GM19397 (cell line): ENCODE measurements at regions not wholly inside any gene's neighbourhood (a gene's known extent, or its start where the extent isn't known, plus 50 kb on each side); places are given as distances from the start of the nearest gene placed in this dataset.

Experiments used
- ATAC-seq: cut with Tn5 transposase; IDR thresholded peaks from one replicate; pipeline ENCODE4 v1.9.1; 2021; ENCODE audit warnings: mild to moderate bottlenecking, moderate library complexity; ENCODE audit not compliant: unreplicated experiment

DNA sequence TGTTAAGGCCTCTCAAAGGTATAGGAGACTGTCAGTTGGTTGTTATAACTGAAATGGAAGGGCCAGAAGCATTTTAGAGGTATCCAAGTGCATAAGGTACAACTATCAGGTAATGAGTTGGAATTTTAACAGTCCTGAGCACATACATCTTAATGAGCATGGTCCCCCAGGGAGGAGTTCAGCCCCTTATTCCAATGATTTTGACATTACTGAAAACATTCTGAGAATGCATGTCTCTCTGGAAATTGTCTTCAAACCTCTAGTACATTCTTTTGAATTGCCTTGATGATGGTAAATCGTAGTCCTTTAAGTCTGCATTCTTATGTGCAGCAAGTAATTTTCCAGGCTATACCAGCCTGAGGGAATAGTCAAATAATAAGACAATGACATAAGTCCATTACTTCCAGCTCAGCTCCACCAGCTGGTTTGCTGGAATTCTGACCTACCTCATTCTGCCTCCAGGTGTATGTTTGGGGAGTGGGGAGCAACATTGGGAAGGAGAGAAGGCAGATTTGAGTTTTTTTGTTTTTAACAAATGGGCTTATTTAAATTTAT is 239.2 kb downstream of the MSRB3 start:
- no peak for ATAC-seq

DNA sequence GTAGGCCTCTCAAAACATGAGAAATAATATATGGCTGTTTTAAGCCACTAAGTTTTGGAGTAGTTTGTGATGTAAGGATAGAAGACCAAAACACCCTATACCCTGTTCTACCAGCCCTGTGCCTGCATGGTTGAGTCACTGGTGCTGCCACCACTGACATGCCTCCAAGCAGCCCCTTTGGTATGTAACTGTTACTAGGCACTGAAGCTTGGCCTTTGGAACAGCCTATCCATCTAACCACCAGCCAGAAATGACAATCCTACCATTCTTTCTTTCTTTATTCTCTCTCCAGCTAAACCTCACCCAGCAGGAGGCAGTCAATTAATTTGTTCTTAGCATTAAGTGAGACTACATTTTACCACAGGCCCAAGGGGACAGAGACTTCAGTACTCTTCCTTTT is 240.3 kb downstream of the MSRB3 start:
- no peak for ATAC-seq

DNA sequence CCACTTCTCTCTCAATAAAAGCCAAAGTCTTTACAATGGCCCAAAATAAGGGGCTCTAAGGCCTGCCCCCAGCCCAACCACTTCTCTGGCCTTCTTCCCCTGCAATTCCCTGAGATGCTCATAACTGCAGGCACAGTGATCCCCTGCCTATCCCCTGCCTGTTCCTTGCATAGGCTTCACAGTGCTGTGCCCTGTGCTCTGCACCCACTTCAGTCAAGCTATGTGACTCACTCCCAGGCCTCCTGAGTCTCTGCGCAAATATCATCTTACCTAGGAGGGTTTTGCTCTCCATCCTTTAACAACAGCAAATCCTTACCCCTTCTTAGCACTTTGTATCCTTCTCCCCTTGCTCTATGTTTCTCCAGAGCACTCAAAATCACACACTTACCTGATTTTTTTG is 242.2 kb downstream of the MSRB3 start:
- no peak for ATAC-seq

DNA sequence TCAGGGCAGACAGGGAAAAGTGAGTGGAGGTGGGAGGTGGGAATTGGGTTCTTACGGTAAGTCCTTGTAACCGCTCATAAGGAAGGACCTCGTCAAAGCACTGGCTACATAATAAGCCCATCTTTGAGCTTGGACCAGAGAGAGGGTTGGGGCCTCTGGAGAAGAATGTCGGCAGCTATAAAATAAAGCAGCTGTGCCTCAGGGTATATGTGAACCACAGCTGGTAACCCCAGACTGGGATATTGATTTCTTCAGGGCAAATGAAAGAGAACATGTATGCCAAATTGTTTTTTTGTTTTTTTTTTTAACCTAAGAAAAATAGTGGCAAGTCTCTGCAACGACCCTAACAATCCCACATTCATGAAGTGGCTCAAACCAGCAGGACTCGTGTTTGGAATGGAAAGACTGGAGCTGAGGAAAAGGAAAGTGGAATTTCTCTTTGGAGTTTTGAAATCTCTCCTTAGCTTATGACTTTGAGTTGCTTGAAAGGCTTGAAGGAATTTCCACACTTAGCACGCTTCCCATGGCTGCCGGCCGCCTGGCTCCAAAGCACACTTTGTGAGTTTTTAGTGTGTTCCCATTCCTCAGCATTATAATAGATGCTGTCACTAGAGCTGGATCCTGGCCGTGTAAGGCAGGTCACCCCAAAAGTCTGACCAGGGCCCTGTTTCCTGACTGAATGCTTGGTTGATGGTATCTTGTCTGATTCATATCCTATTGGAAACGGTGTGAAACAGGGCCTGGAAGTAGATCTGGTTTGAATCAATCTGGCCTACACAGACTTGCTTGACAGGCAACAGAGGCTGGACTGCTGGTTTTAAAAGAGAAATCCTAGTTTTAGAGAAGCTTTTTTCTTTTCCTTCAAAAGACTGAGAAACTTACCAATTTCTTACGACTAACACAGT is 244.7 kb downstream of the MSRB3 start:
- ATAC-seq, result no peak

DNA sequence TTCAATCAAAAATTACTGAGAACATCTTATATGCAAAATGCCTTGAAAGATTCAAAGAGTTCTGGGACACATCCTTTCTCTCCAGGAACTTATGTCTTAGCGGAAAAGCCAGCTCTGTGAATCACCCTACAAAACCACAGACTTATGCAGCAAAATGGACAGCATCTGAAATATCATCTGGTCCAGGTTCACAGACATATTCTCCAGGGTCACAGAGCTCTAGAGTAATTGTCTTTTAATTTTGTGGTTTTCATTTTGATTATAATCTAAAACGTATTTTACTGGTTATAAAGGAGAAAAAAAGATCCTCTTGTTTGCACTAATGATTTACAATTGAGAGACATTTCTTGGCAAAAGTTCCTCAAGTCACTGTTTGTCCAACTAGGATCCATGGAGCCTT is 246.2 kb downstream of the MSRB3 start:
- ATAC-seq, result no peak

DNA sequence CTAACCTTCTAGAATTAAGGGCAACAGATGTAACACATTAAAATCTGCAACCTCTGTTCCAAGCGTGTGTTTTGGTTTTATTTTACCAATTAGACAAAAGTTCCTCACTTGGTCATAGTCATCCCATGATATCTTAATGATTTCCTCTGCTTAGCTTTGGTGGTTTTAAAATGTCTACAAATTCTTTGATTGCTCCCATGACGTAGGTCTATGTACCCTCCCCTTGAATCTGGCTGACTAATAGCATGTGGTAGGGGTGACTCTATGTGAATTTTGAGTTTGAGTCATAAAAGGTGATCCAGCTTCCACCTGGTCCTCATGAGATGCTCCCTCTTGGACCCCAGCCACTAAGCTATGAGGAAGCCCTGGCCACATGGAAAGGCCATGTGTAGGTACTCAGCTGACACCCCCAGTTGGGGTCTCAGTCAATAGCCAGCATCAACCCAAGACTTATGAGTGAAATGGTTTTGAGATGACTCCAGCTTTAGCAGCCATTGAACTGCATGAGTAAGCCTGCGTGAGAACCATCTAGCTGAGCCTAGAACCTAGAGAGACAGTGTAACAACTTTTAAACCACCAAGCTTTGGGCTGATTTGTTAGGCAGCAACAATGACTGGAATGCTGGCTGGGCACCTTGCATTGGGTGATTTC is 247.1 kb downstream of the MSRB3 start:
- no peak for ATAC-seq

DNA sequence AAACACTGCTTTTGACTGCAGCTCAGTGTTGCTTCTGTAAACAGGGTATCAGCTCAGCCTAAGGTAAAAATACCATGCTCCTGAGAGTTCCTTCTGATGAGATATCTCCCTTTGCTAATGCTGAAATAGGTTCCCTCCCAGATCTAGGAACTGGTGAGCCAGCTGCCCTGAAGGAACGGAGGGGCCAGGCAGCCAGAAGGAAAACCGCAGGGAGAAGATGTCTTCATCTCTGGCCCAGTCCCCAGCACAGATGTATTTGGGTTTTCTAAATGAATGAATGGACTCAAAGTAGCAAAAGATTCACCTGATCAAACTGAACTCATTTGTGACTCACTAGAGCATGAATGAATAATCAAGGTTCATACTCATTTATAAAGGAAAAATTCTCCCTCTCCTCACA is 247.8 kb downstream of the MSRB3 start:
- no peak for ATAC-seq

DNA sequence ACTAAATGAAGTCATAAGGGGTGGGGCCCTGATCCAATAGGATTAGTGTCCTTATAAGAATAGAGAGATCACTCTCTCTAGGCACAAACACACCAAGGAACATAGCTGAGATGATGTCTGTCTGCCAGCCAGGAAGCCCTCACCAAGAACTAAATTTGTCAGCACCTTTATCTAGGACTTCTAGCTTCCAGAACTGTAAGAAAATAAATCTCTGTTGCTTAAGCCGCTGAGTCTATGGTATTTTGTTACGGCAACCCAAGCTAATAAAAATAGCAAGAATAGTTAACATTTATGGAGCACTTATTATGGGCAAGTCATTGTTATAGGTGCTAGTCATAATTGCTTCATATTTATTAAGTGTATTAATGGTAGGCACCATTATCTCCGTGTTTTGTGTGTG is 249.6 kb downstream of the MSRB3 start:
- no peak for ATAC-seq

DNA sequence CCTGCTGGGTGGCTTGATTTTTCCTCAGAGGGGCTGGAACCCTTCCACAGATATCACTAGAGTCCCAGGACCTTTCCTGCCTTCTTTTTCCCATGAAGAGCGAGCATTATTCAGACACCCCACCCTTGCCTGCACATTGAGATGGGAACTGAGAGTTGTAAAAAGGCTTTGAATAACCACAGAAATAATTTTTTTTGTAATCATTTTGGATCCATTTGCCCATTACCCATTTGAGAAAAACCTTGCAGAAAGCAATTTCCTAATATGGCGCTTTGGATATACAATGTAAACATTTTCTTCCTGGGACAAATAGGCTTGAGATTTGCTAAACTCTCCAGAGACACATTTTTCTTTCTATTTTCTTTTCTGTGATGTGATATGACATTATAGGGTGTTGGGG is 250.6 kb downstream of the MSRB3 start:
- ATAC-seq, result no peak

DNA sequence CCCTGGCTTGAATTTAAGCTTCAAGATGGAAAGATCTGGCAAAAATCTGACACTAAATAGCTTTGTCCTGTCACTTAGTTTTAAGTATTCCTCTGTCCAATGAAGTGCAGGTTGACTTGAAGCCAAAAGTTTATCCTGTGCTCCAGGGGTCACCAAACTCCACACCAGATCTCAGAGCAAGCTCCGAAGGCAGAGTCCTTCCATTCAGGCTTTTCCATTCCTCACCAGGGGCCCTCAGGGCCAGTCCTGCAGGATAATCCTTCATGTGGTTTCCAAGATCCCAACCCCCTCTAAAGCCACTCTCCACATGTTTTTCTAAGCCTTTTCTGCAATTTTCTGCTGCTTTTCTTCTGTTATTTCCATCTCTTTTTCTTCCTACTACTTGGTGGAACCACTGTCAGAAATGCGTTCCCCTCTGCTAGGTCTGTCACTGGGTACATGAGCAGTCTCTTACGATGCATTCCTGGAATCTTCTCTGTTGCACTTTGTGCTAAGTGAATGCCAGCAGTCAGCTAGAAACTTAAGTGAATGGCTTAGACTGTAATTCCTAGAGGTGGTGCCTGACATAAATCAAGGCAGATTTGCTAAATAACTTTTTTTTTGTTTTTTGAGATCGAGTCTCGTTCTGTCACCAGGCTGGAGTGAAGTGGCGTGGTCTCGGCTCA is 251.4 kb downstream of the MSRB3 start:
- no peak for ATAC-seq

DNA sequence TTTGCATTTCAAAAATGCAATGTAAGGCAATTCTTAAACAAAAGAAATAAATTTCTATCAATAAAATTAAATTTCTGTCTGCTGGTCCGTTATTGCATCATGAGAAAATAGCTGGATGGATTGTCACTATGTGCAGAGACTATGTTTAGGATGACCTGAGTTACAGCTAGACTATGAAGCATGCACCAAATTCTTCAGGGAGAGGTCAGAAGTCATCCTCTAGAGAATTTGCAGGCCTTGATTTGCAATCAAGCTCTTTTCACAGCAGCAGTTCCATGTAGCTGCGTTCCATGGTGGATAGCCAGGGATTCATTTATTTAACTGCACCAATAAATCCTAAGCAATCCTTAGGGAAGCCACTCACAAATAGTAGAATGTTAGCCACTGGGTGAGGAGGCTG is 253.7 kb downstream of the MSRB3 start:
- ATAC-seq, result no peak

DNA sequence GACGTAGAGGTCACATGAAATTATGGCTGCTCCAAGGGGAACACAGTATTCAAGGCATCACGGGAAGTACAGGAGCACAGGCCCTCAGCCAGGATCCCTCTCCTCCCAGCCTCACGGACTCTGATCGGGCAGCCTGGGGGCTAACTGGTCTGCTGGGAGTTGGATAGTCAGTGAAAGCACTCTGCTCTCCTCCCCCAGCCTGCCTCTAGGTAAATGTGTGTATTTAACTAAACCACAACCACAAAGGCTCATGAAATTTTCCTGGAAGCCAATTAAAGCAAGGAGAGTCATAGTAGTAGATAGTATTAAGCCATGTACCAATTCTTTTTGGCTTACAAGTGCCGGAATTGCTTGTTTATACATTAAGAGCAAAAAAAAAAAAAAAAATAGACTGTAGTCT is 254.3 kb downstream of the MSRB3 start:
- no peak for ATAC-seq

DNA sequence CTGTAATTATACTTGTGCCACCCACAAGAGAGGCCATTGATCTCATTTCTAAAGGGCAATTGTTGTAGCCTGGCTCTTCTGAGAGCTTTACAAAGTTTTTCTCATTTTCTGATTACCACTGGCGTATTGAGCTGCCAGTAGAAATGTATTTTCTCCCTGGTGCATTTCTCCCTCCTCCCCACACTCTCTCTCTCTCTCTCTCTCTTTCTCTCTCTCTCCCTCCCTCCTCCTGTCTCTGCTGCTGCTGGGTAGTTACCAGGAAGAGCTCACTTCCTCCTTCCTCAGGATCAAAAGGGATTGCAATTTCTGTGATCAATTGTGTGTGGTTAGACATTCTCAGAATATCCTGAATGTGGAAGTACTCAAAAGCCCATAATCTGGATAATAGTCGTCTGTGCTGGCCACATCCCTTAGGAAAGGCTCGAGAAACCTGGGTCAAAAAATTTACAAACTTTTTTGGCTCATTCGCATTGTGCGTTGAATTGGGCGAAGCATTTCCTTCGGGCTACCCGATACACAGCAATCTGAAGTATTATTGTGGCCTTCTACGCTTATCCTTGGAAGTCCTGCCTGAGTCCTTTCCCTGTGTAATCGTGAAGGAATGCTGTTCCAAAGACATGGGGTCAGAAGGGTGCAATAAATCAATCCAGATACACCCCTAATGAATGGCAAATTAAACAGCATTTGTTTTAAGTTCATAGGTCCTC is 254.8 kb downstream of the MSRB3 start:
- no peak for ATAC-seq

DNA sequence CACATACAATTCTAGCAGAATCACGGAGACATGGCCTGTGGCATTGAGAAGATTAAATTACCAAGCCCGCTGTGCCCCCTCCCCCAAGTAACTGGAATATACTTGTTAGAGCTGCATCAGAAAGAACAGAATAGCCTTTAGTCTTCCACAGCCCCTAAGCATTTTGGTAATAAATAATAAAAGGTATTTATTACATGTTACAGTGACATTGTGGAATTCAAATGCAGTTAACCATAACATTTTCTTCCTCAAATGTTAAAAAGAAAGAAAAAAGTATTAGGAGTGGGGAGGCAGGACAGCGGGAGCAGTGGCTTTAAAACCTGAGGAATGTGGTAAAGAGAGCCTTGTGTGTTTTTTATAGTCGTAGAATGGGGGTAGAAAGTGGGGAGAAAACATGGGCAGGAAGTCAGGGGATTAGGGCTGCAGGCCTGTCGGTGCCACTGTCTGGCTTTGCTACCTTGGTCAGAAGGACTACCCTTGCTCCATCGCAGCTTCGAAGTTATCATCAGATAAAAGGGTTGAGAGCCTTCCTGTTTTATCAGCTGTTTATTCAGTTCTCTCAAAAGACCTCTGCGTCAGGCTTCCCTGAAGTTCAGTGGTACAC is 255.9 kb downstream of the MSRB3 start:
- ATAC-seq, result no peak

DNA sequence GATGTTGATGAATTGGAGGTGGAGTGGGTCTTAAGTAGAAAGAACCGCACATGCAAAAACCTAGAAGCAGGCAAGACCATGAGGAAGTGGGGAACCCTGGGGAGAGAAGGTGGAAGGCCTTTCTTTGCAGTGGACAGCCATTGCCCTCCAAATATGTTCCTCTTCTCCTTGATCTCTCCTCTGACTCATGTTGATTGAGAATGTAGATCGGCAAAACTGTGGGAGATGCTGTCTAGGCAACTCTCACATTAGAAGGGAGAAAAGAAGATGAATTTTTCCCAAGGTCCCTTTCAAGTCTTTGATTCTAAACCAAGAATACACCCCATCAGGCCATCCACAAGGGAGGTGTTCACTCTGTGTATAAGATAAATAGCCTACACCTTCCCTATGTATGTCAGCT is 257.5 kb downstream of the MSRB3 start:
- ATAC-seq, result no peak

DNA sequence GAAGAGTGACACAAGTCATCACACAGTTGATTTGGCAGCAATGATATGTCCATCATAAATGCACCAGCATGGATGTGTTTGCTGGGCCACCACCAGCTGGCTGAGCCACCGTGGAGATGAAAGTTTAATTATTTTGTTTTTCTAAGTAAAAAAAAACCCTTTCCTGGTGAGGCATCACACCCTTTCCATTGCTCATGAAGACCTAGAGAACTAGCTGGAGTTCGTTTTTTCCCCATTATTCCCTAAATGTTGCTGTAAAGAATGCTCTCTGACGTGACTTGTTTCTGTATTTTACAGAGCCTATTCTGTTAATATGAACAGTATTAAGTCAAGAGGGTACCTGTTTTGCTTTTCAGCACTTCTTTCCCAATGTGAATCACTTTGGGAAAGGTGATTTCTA is 257.9 kb downstream of the MSRB3 start:
- no peak for ATAC-seq

DNA sequence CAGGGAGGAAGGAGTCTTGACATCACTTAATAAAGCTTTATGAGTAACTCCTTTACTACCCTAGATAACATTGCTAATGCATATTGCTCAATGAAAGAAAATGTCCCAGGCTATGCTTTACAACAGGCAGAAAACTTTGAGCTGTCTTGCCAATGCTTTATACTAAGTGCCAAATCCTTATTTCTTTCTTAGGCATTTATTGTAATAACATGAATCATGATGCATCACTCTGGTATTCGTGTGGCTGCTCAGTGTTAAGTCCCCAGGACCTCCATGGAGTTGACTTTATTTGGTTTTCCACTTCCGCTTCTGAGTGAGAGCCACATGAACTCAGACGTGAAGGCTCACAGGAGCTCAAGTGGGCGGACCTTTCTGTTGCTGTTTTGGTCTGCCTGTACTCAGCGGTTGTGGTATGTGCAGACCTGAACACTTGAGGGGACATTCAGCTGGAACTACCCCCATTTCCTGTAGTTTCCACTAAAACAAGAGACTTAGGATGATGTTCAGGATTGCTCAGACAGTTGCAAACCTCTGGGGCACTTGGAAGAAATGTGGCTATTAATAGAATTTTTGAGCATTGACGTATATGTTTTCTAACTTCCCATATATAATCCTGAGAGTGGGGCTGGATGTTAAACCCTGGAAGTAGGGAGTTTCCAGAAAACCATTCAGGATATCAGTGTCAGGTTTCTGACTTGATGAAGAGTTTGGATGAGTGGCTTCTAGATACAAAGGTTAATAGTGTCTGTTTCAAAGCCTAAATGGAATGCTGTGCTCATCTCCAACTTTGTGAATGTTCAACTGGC is 258.6 kb downstream of the MSRB3 start:
- ATAC-seq, result no peak

DNA sequence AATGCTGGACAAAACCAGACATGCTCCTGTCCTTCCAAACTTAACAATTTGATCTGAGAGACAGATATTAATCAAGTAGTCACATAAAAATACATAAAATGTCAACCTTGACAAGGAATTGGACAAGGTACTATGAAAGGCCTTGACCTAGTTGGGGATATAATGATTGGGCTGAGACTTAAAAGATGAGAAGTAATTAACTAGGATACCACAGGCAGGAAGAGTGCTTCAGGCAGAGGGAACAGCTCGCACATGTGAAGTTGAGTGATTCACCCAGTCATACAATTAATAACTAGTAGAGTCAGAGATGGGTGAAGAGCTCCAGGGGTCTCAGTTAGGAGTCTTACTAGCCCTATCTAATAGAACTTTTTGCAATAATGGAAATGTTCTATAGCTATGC is 259.5 kb downstream of the MSRB3 start:
- ATAC-seq, result no peak

DNA sequence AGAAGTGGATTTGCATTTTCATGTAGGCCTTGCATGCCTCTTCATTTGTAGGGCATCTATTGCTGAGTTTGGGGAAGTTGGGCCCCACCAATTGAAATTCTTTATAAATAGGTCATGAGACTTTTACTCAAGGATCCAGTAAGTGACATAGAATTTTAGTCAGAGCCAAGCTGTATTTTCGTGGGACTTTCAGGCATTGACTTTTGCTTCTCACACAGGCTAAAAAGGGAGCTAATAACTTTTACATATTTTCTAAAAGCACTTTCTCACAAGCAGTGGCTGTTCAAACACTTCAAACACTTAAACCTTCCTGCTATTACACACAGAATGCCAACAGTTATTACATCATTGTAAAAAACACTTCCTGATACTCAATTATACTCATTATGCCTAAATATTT is 260.5 kb downstream of the MSRB3 start:
- no peak for ATAC-seq

DNA sequence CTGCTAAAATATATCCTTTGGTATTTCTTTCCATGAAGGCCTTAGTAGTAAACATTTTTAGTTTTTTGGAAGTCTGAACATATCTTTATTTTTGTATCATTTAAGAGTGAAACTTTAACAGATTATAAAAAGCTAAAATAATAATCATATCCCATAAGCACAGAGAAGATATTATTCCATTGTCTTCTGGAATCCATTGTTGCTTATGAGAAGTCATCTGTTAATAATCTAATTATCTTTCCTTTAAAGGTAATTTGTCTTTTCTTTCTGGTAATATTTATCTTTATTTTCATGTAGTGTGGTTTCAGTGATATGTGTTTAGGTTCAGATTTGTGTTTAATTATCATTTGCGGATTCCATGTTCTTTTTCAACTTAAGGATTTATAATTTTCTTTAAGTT is 261.7 kb downstream of the MSRB3 start:
- ATAC-seq, result no peak
